Erythroblast (primary cell): ENCODE measurements at regions not wholly inside any gene's neighbourhood (a gene's known extent, or its start where the extent isn't known, plus 50 kb on each side); places are given as distances from the start of the nearest gene placed in this dataset.

Source experiments
- GATA1 ChIP-seq: IDR thresholded peaks from 2 replicates; pipeline ENCODE4 v1.6.1; 2011; ENCODE audit warnings: low read depth, mild to moderate bottlenecking, control low read depth, low read length, moderate library complexity
- POLR2A ChIP-seq: IDR thresholded peaks from 2 replicates; pipeline ENCODE4 v1.6.1; 2011; ENCODE audit warnings: mild to moderate bottlenecking, low read length

DNA sequence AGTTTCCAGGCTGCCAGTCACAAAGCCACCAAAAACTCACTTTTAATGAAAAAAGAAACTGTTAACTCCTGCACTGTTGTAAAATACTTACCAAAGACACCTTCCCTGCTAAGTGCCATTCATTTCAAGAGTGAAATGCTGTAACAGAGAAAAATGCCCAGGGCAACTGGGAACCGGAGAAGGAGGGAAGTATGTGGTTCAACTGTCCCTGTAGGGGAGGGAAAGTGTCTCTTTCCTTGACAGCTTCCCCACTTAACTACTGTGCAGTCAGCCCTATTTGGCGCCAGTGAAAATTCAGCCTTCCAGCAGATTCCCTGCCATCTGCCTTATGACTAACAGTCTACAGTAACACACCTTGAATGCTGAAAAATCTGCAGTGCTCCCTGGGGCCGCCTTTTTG, 789.0 kb downstream of the DIAPH3 start:
- TF ChIP-seq POLR2A (no peak), GATA1 (no peak)
